ENCODE measurements at regions not wholly inside any gene's neighbourhood (a gene's known extent, or its start where the extent isn't known, plus 50 kb on each side); places are given as distances from the start of the nearest gene placed in this dataset.
"Not testable (repeated sequence)": the region's sequence is repeated elsewhere in the genome, so short reads cannot be mapped to it uniquely, and the experiment has no call there.

DNA sequence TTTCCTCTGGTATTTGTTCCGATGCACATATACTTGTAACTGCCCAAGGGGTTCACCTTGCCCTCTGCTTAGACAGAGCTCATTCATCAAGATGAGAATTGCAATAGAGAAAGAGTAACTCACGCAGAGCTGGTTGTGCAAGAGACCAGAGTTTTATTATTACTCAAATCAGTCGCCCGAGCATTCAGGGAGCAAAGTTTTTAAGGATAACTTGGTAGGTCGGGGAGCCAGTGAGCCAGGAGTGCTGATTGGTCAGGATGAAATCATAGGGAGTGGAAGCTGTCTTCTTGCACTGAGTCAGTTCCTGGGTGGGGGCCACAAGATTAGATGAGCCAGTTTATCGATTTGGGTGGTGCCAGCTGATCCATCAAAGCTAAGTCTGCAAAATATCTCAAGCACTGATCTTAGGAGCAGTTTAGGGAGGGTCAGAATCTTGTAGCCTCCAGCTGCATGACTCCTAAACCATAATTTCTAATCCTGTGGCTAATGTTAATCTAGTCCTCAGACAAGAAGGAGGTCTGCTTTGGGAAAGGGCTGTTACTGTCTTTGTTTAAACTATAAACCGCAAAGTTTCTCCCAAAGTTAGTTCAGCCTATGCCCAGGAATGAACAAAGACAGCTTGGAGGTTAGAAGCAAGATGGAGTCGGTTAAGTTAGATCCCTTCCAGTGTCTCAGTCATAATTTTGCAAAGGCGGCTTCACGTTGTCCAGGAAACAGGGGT lies 97.9 kb downstream of the TEX35 start:
- TF ChIP-seq, protein P1, sequence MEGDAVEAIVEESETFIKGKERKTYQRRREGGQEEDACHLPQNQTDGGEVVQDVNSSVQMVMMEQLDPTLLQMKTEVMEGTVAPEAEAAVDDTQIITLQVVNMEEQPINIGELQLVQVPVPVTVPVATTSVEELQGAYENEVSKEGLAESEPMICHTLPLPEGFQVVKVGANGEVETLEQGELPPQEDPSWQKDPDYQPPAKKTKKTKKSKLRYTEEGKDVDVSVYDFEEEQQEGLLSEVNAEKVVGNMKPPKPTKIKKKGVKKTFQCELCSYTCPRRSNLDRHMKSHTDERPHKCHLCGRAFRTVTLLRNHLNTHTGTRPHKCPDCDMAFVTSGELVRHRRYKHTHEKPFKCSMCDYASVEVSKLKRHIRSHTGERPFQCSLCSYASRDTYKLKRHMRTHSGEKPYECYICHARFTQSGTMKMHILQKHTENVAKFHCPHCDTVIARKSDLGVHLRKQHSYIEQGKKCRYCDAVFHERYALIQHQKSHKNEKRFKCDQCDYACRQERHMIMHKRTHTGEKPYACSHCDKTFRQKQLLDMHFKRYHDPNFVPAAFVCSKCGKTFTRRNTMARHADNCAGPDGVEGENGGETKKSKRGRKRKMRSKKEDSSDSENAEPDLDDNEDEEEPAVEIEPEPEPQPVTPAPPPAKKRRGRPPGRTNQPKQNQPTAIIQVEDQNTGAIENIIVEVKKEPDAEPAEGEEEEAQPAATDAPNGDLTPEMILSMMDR (IDR thresholded peaks at IDR 0.05): not testable (repeated sequence)
- not testable (repeated sequence) for TF ChIP-seq POLR2A (IDR thresholded peaks at IDR 0.05)
